HG03571 (cell line): ENCODE measurements at regions not wholly inside any gene's neighbourhood (a gene's known extent, or its start where the extent isn't known, plus 50 kb on each side); places are given as distances from the start of the nearest gene placed in this dataset.
"Not testable (repeated sequence)": the region's sequence is repeated elsewhere in the genome, so short reads cannot be mapped to it uniquely, and the experiment has no call there.

Experiments
- ATAC-seq: cut with Tn5 transposase; IDR thresholded peaks from one replicate; pipeline ENCODE4 v1.9.1; 2021; ENCODE audit not compliant: unreplicated experiment

- ATAC-seq = not testable (repeated sequence)
Observed at GRCh38 chr5:62243046-62243445, 63.0 kb upstream of the KIF2A start.

GRCh38 chr5:62248192-62248591 lies 57.8 kb upstream of the KIF2A start:
- ATAC-seq = not testable (repeated sequence)

- ATAC-seq = not testable (repeated sequence)
Observed at GRCh38 chr5:62250085-62250484, 55.9 kb upstream of the KIF2A start.

- not testable (repeated sequence) for ATAC-seq
Observed at GRCh38 chr5:62250919-62251318, 55.1 kb upstream of the KIF2A start.

GRCh38 chr5:62252519-62252918 lies 53.5 kb upstream of the KIF2A start:
- not testable (repeated sequence) for ATAC-seq

- not testable (repeated sequence) for ATAC-seq
Observed at GRCh38 chr5:62255551-62255950, 50.5 kb upstream of the KIF2A start.

- ATAC-seq = no peak
Observed at GRCh38 chr5:62256161-62257019, 49.6 kb upstream of the KIF2A start.
